ENCODE measurements at regions not wholly inside any gene's neighbourhood (a gene's known extent, or its start where the extent isn't known, plus 50 kb on each side); places are given as distances from the start of the nearest gene placed in this dataset.
"Not testable (repeated sequence)": the region's sequence is repeated elsewhere in the genome, so short reads cannot be mapped to it uniquely, and the experiment has no call there.

- DNase-seq = no peak
Observed at GRCh38 chr3:166011771-166012170, 174.5 kb upstream of the BCHE start.

GRCh38 chr3:166005126-166005525 lies 167.9 kb upstream of the BCHE start:
- DNase-seq = no peak

- DNase-seq = no peak
Observed at GRCh38 chr3:165994293-165994692, 157.1 kb upstream of the BCHE start.

GRCh38 chr3:165984589-165984988 lies 147.4 kb upstream of the BCHE start:
- no peak for DNase-seq

- no peak for DNase-seq
Observed at GRCh38 chr3:165983284-165983683, 146.1 kb upstream of the BCHE start.

- no peak for DNase-seq
Observed at GRCh38 chr3:165981318-165981717, 144.1 kb upstream of the BCHE start.

- not testable (repeated sequence) for DNase-seq
Observed at GRCh38 chr3:165960825-165961224, 123.6 kb upstream of the BCHE start.

- DNase-seq = no peak
Observed at GRCh38 chr3:165954171-165954570, 116.9 kb upstream of the BCHE start.

GRCh38 chr3:165946360-165946759 lies 109.1 kb upstream of the BCHE start:
- DNase-seq = no peak

GRCh38 chr3:165938986-165939540 lies 101.8 kb upstream of the BCHE start:
- DNase-seq = no peak

- DNase-seq = not testable (repeated sequence)
Observed at GRCh38 chr3:165936081-165936480, 98.9 kb upstream of the BCHE start.

- DNase-seq = not testable (repeated sequence)
Observed at GRCh38 chr3:165924301-165924791, 87.1 kb upstream of the BCHE start.

GRCh38 chr3:165920984-165921383 lies 83.8 kb upstream of the BCHE start:
- DNase-seq = no peak

- DNase-seq = peak; percentile 25
Observed at GRCh38 chr3:165919284-165919683, 82.1 kb upstream of the BCHE start.

- DNase-seq = no peak
Observed at GRCh38 chr3:165918657-165918979, 81.4 kb upstream of the BCHE start.

- DNase-seq = not testable (repeated sequence)
Observed at GRCh38 chr3:165917938-165918656, 80.9 kb upstream of the BCHE start.

- not testable (repeated sequence) for DNase-seq
Observed at GRCh38 chr3:165915104-165915503, 77.9 kb upstream of the BCHE start.

GRCh38 chr3:165903885-165904630 lies 66.8 kb upstream of the BCHE start:
- DNase-seq = no peak

- DNase-seq = no peak
Observed at GRCh38 chr3:165899066-165899465, 61.8 kb upstream of the BCHE start.

GRCh38 chr3:165897137-165897536 lies 59.9 kb upstream of the BCHE start:
- no peak for DNase-seq

- peak; percentile 65 for DNase-seq
Observed at GRCh38 chr3:165895919-165896318, 58.7 kb upstream of the BCHE start.

- no peak for DNase-seq
Observed at GRCh38 chr3:165892565-165892964, 55.3 kb upstream of the BCHE start.
